Peyer's patch (tissue), 4 donors: ENCODE measurements at regions not wholly inside any gene's neighbourhood (a gene's known extent, or its start where the extent isn't known, plus 50 kb on each side); places are given as distances from the start of the nearest gene placed in this dataset.

Source experiments
- POLR2A ChIP-seq, 2 donors: fragments of 450-650 bp; IDR thresholded peaks; one replicate each; pipeline ENCODE4 v1.5.1; 2017; ENCODE audit warnings: antibody characterized with exemption in 2 of 2, mild to moderate bottlenecking in 2 of 2, moderate library complexity in 2 of 2
- TF ChIP-seq, protein P1 (sequence below), 6 experiments: fragments of 450-650 bp in 4 of 6; fragments of 200-600 bp in 2 of 6; sonication (generic) in 1 of 6; IDR thresholded peaks; one replicate each; pipeline ENCODE4 v1.5.1; 2017 to 2019; ENCODE audit warnings: antibody characterized with exemption in 6 of 6, mild to moderate bottlenecking in 3 of 6, moderate library complexity in 1 of 6

DNA sequence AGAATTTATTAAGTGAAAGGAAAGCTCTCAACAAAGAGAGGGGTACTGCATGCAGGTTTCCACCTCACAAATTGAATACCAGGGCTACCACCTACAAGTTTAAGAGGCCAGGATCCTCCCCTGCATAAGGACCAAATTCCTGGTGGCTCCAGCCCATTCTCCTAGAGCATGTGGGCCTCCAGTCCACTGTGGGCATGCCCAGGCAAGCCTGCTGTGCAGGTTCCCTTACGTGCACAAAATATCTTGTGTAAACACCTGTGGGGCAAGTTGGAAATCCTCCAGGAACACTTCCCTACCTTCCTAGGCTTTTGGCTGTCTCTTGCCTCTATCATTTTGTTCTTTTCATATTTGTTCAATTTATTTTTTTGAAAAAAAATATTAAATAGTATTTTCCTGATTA lies 724.3 kb downstream of the ARAP2 start:
- TF ChIP-seq, protein P1, sequence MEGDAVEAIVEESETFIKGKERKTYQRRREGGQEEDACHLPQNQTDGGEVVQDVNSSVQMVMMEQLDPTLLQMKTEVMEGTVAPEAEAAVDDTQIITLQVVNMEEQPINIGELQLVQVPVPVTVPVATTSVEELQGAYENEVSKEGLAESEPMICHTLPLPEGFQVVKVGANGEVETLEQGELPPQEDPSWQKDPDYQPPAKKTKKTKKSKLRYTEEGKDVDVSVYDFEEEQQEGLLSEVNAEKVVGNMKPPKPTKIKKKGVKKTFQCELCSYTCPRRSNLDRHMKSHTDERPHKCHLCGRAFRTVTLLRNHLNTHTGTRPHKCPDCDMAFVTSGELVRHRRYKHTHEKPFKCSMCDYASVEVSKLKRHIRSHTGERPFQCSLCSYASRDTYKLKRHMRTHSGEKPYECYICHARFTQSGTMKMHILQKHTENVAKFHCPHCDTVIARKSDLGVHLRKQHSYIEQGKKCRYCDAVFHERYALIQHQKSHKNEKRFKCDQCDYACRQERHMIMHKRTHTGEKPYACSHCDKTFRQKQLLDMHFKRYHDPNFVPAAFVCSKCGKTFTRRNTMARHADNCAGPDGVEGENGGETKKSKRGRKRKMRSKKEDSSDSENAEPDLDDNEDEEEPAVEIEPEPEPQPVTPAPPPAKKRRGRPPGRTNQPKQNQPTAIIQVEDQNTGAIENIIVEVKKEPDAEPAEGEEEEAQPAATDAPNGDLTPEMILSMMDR (IDR thresholded peaks at IDR 0.05) = no peak
- TF ChIP-seq POLR2A (IDR thresholded peaks at IDR 0.05) = no peak
